HuH-7 (cell line): ENCODE measurements at regions not wholly inside any gene's neighbourhood (a gene's known extent, or its start where the extent isn't known, plus 50 kb on each side); places are given as distances from the start of the nearest gene placed in this dataset.

Source experiments
- DNase-seq: peaks from one replicate; pipeline ENCODE4 v3.0.0; 2011; ENCODE audit warnings: low spot score

DNA sequence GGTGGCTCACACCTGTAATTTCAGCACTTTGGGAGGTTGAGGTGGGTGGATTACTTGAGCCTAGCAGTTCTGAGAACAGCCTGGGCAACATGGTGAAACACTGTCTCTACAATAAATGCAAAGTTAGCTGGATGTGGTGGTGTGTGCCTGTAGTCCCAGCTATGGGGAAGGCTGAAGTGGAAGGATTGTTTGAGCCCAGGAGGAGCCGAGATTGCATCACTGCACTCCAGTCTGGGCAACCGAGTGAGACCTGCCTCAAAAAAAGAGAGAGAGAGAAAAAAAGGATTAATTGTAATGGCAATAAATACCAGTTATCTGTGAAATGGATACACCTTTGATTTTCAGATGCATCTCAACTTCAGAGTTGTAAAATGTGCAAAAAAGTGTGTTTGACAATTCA, 58.8 kb downstream of the SPRY1 start:
- DNase-seq, result no peak

DNA sequence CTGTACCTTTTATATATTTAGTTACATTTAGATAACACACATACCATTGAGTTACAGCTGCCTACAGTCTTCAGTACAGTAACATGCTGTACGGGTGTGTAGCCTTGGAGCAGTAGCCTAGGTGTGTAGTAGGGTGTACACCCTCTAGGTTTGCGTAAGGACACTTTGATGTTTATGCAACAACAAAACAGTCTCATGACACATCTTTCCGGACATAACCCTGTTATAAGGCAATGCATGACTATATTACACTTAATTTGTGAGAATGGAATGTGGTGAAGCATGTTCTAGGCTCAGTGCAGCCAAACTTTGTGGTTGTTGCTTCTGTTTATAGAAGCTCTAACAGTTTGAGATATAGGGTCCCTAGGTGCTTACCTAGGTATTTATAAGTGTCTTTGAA, 65.4 kb downstream of the SPRY1 start:
- no peak for DNase-seq

DNA sequence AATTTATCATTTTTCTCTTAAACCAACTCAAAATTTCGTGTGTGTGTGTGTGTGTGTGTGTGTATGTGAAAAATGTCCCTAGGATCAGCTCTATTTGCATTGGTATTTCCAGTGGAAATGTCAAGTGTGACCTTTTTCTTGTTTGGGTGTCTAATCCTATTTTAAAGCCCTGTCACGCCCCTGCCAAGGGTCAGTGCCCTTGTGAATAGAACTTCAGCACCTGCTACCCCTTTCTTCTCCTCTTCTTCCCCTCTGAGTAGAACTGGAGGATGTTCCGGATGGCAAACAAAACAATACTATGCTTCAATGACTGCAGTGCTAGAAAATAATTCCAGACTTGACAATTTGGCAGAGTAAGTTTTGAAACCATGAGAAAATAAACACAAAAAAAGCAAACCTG, 67.3 kb downstream of the SPRY1 start:
- DNase-seq, result no peak

DNA sequence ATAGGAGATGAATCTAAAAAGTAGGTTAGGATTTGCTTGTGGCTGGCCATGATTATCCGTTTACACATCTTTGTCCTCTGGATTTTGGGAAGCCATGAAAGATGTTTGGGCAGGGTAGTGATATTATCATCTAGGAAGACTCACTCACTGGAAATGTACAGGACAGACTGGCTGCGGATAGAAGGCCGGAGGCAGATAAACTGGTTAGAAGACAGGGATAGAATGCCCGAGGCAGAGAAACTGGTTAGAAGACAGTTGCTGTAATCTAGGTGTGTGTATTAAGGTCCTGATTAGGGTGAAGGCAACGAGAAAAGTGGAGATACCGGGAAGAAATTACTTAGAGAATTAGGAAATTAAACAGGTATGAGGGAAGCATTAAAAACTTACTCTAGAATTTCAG, 68.8 kb downstream of the SPRY1 start:
- DNase-seq, result no peak

DNA sequence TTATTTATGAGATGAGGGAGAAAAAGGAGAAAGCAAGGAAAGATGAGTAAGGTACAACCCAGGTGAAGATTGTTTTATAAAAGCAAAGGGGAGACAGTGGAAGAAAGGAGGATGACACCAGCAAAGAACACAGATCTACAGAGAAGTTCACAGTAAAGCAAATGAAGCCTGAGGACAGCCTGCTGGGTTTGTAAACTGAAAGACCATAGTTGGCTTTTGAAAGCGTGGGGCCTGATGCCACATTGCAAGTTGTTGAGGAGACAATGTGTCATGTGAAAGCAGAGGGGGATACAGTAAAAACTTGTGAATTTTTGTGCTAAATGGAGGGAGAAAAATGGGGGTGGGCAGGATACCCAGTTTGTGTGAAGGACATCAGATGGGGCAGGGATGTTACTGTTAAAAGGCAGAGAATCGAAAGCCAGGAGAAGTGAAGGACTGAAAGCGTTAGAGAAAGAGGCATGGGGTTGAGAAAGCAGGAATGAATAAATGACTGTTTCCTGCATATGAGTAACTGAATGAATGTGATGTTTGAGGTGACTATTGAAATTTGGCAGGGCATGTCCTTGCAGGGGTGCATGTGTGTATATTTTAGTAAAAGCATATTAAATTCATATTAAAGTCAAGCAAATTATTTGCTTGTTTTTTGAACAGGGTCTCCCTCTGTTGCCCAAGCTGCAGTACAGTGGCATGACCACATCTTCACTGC, 69.6 kb downstream of the SPRY1 start:
- DNase-seq, result no peak

DNA sequence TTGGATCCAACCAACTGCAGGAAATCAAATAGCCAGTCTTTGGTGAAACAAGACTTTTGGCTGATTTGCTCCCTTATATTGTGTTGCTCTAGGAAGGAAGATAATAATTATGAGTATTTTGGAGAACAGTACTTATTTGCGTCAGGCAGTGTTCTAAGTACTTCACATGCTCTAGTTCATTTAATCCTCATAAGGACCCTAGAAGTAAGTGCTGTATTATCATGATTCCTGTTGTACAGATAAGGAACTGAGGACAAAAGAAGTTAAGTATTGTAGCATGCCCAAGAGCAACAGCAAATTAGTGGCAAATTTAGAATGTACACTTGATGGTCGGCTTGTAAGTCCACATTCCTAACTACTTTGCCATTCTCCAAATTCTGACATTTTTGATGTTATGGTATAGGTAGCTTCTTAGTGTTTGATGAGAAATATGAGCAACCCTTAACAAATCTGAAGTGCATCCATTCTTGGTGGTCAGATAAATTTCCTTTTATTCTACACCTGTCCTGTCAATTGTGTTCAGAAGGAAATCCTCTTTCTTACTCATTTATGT, 72.0 kb downstream of the SPRY1 start:
- no peak for DNase-seq

DNA sequence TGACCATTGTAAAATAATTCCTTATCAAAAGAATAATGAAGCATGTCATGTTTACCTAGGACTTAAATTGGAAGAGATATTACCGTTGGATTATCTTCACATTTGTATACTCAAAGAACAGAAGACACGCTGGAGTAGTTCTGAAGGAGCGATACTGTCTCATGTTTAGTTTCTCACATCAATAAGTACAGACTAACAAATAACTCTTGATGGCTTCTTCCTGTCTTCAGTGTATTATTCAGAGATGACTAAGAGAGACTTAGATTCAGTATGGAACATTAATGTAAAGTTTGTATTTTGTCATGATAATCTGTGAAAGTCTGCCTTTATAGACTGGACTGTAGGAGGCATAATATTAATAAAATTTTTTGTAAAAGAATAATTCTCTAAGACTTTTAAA, 72.7 kb downstream of the SPRY1 start:
- no peak for DNase-seq

DNA sequence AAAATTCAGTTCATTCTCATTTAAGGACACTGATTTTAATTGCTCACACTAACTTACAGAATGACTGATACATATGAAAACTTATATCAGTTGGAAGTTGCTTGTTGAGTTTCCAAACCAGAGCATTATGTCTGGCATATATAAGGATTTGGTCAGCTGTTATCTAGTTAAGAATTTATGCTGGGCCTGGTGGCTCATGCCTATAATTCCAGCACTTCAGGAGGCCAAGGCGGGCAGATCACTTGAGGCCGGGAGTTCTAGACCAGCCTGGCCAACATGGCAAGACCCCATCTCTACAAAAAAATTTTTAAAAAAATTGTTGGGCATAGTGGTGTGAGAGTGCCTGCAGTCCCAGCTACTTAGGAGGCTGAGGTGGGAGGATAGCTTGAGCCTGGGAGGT, 73.1 kb downstream of the SPRY1 start:
- no peak for DNase-seq

DNA sequence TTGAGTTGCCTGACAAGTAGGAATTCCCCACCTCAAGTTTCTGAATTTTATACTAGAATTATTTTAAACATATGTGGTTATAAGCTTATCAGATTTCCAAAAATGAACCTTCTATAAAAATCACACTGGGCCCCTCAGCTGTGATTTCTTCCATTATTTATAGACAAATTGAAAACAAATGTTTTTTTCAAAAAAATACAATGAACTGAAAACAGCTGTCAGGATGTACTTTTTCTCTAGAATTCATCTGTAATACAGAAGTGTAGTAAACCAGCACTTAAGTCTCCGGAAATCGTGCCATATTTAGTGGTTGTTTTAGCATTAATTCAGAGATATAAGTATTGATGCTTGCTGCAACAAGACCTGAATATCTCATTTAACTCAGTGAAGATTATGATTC, 74.0 kb downstream of the SPRY1 start:
- no peak for DNase-seq

DNA sequence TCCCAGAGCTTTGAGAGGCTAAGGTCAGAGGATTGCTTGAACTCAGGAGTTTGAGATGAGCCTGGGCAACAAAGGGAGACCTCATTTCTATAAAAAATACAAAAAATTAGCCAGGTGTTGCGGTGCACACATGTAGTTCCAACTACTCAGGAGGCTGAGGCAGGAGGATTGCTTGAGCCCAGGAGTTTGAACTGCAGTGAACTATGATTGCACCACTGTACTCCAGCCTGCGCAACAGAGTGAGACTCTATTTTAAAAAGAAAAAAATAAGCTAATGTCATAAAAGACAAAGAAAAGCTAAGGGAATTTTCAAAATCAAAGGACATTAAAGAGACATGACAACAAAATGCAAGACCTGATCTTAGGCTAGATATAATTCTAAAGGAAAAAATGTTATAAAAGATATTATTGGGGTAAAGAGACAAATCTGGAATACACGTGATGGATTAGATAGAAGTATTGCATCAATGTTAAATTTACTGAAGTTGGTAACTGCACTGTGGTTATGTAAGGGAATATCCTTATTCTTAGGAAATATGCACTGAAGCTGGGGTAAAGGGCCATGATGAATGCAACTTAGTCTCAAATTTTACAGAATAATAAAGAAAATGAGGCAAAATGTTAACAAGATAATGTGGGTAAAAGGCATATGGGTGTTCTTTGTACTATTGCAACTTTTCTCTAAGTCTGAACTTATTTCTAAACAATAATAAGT, 75.2 kb downstream of the SPRY1 start:
- DNase-seq, result no peak

DNA sequence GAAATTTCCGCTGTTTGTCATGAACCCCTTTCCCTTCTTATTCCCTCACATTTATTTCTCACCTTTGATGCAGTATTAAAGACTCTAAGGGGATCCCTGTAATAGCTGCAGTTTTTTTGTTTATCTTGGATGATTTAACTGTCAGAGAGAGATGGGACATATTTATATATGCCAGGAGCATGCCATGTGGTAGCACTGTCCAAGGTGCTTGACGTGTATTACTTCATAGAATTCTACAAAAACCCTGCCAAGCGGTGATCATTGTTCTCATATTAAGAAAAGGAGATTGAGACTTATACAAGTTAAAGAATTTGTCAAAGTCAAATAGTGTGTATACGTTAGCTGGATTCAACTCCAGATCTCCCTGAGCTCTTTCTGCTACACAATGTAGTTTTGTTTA, 78.2 kb downstream of the SPRY1 start:
- DNase-seq, result no peak

DNA sequence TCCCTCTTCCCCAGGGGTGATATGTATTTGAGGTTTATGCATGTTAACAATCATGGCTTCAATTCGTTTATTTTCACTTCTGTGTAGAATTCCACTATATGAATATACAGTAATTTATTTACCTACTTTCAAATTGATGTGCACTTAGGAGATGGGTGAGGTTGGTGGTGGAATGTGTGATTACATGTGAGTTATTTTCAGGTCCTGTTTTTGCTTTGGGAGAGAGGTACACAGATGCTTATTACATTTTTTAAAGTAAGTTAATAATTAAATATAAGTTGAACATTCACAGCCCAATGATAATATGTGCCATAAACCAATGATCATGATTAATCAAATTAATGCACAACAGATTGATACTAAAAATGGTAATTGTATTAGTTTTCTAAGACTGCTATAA, 79.5 kb downstream of the SPRY1 start:
- no peak for DNase-seq

DNA sequence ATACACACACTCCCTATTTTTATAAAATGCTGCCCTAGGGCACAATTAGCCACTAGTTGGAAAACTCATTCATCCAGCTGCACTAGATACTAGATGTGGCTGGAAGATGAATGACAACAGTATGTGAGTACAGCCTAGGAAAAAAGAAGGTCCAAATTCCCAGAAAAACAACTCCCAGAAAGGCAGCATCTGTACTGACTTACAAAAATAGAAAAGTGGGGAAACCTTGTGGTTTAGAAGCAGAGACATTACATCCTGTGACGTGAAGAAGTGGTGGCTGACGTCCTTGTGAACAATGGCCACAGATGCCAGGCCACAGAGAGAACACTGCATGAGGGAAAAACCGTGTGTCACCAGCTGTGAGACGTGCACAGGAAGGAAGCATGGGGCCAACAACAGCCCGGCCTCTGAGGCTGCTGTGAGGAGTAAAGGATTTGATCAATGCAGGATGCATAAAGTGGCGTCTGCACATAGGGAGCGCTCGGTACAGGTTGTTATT, 81.2 kb downstream of the SPRY1 start:
- DNase-seq, result no peak

DNA sequence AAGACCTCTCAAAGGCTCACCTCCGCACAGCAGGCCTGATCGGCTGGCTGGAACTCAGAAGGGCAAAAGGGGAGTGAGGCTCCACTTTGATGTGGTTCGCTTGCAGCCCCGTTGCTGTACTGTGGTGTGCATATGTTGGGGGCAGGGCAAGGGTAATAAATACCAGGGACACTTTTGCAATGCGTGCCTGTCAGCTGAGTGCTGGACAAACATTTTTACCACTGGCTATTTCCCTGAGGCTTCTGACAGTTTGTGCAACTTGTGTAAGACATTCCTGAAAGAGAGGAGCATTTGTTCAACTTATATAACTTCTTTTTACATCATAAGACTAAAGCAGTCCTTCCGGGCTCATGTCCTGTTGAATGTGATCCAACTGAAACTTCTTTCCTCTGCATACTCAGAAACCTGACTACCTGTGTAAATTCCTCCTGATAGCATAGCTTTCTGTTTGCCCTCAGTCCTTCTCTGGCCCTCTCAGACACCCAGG, 82.3 kb downstream of the SPRY1 start:
- DNase-seq, result peak; percentile 52

DNA sequence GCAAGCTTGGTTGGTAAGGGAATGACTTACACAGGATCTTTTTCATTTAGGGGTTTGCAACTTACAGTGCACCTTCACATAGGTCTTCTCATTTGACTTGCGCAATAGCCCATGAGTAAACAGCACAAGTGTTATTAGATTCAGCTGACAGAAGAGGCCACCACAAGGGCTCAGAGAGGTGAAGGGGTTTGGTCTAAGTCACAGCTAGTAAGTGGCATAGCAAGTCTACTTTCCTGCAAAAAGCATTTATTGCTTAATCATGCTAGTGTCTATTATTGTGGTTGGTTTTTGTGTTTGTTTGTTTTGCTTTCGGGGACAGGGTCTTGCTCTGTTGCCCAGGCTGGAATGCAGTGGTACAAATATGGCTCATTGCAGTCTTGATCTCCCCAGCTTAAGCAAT, 83.3 kb downstream of the SPRY1 start:
- no peak for DNase-seq

DNA sequence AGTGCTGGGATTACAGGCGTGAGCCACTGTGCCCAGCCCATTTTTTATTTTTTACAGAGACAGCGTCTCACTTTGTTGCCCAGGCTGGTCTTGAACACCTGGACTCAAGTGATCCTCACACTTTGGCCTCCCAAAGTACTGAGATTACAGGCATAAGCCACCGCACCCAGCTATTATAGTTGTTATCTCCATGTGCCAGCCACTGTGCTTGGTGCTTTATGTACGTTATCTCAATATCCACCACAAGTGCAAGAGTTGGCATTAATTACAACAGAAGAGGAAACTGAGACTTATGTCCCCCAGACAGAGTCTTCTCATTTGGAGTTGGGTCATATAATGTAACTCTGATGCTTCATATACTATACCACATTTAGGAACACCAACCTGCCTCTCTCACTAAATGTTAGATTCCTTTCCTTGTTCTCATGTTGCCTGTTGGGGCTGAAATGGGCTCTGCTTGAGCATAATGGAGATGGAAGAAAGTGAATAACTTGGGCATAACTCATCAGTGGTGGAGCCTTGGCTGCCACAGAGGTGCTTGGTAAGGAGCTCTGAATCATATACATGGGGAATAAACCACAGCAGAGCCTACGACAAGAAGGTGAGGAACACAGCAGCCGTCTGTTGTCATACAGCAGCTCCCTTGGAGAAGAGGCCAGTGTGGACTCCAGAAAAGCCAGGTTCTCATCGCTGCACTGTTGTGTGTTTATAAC, 84.3 kb downstream of the SPRY1 start:
- no peak for DNase-seq

DNA sequence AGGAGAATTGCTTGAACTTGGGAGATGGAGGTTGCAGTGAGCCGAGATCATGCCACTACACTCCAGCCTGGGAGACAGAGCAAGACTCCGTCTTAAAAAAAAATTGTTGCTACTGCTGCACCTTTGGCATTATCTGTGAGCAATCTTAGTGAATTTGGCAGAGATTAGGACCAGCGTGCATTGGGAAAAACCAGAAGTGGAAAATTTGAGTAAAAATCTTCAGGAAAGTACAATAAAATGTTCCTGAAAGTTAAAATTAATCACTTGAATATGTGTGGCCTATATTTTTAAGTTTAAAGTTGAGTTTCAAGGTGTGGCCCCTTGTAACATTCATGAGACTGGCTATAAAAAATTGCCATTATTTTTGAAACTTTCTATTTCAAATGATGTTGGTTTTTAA, 85.1 kb downstream of the SPRY1 start:
- no peak for DNase-seq

DNA sequence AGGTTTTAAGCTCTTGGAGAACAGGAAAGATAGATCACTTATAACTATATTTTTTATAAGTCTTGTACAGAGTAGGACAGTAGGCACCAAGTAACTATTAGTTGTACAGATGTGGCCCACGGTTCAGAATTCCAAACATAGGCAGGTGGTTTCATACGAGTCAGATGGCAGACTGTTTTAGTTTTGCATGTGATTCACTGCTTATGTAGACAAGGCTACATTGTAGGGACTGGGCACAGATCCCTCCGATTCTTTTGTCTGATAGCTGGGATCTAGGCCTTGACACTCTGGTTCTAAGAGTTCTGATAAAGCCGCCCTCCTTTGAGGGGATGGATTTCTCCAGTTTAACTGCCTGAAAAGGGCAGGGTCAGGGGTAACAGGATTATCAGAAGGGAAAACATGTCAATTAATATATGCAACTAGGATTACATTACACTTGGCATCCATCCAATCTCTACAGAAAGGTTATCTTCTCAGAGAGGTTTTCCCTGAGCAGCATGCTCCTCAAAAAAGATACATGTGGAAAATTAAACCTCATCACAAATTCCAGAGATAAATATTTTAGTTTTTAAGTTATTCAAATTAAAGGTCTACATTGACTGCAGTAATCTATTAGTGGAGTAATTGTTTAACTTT, 87.8 kb downstream of the SPRY1 start:
- no peak for DNase-seq

DNA sequence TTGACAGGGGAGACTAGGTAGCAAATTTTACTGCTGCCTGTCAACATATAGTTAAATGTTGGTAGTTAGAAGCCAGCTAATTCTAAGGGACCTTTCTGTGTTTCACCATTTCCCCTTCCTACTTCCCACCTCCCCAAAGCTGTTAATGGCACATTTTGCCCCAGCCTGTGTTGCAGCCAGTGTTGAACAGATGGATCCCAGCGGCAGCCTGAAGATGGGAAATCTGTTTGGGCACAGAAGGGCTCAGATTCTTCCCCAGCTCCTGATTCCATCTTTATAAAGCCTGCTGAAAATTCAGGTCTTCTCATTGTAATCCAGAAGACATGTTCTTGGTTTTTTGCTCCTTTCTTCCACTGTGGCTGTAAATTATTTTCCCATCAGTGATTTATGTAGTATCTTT, 89.0 kb downstream of the SPRY1 start:
- DNase-seq, result no peak

DNA sequence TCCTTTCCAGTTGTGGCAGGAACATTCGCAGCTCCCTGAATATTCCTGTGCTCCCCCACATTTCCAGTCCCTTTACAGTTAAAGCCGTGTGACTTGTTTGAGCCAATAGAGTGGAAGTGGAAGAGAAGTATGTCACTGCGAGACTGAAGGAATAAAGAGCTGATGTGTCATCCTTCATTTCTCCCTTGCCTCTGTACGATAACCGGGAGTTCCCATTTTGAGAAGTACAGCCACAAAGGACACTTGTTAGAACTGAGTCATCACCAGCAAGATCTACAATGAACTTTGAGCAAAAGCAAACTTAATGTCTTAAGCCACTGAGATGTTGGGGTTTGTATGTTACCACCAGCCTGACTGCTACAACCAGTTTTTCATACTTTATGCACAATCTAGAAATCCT, 92.3 kb downstream of the SPRY1 start:
- no peak for DNase-seq

DNA sequence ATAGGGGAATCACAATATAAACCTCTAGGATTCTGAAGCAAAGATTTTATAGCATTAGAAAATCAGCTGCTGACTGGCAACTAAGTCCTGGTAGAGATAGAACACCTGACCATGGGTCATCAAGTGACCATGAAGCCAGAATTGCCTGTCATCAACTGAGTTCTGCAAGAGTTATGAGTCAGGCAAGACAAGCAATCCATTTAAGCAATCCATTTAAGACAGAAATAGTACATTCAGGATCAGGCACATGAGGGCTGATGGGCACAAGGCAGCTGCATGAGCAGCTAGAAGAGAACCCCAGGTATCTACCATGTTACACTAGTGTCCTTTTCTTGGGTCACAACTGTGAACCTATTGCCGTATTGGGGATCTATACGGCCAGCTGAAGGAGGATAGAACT, 98.9 kb downstream of the SPRY1 start:
- DNase-seq, result no peak

DNA sequence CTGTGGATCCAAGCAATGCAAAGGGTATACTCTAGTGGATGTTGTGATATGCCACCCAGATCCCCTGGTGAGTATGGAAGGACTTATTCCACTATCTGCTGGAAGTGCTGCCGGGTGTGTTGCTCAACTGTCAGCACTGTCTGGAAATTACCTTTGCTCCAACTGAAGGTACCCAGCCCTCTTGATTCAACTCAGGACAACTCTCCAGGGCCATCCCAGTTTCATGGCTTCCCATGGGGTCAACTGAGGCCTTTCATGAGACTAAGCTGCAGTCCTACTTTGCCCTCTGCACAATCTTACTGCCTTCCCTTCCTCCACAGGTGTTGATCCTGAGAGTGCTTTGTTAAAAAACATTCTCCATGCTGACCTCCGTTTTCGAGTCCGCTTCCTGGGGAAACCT, 99.8 kb downstream of the SPRY1 start:
- DNase-seq, result no peak
